ENCODE measurements at regions not wholly inside any gene's neighbourhood (a gene's known extent, or its start where the extent isn't known, plus 50 kb on each side); places are given as distances from the start of the nearest gene placed in this dataset.

DNA sequence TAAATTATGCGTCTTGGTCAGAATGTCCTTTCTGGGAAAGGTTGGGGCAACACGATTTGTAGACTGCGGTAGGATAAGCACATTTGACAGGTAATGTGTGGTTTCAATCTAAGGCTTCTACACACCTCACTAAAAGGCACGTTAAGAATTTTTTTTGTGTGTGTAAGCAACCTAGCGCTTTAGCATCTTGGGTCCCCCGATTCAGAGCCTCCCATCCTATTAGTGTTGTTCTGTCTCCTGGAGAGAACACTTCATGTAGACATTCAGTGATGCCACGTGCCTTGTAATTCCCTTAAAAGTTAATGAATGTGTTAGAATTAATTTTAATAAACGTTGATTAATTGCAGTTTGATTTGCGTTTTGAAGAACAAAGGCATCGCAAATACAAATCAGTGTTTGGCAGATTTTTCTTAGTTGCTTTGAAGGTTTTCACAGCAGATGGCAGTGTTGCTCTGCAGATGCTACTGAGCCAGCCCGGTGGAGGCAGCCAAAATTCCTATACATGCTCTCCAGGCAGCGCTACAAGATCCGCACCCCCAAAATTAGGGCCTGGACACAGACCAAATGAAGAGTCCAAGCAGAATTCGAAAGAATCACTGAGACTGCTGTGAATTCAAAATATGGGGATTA, 63.5 kb downstream of the OTOL1 start:
- DNase-seq (ENCODE audit: low read depth), result peak; percentile 49
- H3K4me3 ChIP-seq (ENCODE audit: low read depth, low read length), result no peak overlapping the region
- TF ChIP-seq, protein P1, sequence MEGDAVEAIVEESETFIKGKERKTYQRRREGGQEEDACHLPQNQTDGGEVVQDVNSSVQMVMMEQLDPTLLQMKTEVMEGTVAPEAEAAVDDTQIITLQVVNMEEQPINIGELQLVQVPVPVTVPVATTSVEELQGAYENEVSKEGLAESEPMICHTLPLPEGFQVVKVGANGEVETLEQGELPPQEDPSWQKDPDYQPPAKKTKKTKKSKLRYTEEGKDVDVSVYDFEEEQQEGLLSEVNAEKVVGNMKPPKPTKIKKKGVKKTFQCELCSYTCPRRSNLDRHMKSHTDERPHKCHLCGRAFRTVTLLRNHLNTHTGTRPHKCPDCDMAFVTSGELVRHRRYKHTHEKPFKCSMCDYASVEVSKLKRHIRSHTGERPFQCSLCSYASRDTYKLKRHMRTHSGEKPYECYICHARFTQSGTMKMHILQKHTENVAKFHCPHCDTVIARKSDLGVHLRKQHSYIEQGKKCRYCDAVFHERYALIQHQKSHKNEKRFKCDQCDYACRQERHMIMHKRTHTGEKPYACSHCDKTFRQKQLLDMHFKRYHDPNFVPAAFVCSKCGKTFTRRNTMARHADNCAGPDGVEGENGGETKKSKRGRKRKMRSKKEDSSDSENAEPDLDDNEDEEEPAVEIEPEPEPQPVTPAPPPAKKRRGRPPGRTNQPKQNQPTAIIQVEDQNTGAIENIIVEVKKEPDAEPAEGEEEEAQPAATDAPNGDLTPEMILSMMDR (IDR thresholded peaks at IDR 0.05; ENCODE audit: insufficient read depth, low read depth, low read length), result peak; percentile 63

DNA sequence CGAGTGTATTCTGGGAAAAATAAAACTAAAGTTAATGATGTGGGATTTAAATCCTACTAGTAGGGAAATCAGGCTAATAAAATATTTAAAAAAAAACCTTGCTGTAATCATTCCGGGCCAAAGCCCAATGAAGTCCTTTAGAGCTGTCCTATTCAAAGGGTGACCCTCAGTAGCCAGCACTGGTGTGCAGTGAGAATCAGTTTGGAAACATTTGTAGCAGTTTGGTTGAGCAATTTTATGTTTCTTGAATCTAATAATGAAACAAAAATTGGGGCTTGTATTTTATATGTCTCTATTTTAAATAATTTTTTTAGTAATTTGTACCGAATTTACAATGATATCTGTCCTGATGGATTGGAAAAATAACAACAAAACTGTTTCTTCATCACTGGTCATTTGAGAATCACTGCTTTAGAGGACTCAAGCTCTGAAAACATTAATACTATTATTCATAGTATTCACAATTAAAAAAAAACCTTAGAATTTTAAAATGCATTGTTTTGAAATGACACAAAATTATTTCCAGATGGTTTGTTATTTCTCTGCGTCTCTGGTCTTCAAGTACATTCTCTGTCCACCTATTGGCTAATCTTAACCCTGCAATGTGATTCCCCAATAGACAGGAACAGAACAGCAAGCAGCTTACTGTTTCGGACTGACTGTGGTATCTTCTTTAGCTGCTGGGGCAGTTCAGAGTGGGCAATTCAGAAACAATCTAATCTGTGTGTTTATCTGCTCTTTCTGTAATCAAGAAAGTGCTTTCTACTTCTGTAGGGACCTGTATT, 71.2 kb downstream of the OTOL1 start:
- TF ChIP-seq, protein P1 (IDR thresholded peaks at IDR 0.05; ENCODE audit: insufficient read depth, low read depth, low read length), result no peak
- no peak overlapping the region for H3K4me3 ChIP-seq (ENCODE audit: low read depth, low read length)

DNA sequence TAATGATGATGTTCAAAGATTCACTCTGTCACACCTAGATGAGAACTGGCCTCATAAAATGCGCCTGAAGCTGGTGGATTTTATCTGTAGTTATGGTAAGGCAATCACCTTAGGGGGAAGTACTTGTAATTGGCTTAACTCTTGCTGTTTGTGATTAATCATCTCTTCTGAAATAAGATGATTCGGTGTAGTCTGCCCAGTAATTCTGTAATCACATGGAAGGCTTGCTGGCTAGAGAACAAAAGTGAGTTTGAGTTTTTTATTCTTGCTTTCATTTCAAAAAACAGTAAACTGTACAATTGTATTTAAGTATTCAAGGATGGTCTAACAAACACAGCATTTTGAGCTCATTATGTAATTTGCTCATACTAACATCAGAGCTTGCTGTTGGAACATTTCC, 72.1 kb downstream of the OTOL1 start:
- DNase-seq (ENCODE audit: low read depth), result no peak
- no peak overlapping the region for H3K4me3 ChIP-seq (ENCODE audit: low read depth, low read length)
- TF ChIP-seq, protein P1 (IDR thresholded peaks at IDR 0.05; ENCODE audit: insufficient read depth, low read depth, low read length), result no peak

More for the DNA sequence above, 71.2 kb downstream of the OTOL1 start:
- DNase-seq (ENCODE audit: low read depth), result peak; percentile 70

DNA sequence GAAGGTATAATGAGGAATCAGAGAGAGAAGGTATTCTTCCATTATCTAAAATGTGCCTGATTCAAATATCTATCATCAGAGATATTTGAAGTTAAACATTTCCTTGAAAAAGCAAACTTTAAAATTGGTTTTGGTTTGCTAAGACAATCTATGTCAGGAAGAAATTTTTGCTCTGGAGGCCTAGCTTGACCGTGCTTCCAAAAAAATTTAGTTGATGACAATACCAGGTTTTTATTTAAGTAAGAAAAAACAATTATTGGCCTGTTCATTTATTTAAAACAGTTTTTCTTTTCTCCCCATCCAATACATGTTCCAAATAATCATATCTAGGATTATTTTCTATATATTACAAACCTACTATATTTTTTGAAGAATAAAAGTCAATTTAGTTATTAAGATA, 75.3 kb downstream of the OTOL1 start:
- TF ChIP-seq, protein P1 (IDR thresholded peaks at IDR 0.05; ENCODE audit: insufficient read depth, low read depth, low read length), result no peak
- H3K4me3 ChIP-seq (ENCODE audit: low read depth, low read length), result no peak overlapping the region
- no peak for DNase-seq (ENCODE audit: low read depth)

DNA sequence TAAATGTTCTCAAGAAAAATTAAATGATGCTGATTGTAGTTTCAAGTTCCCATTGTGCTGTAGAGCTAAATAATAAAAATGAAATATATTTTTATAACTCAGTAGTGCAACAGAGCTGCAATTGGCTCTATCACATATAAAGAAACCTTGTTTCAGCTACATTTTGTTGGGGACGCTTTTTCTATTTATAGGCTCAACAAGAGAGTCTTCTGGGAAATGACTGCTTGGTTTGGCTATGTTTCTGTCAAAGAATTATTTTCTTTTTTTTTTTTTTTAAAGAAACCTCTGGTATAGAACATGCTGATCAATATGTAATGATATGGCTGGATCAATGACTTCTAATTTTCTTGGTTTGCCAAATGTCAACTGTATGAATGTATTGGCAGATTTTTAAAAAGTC, 76.5 kb downstream of the OTOL1 start:
- TF ChIP-seq, protein P1 (IDR thresholded peaks at IDR 0.05; ENCODE audit: insufficient read depth, low read depth, low read length), result no peak
- DNase-seq (ENCODE audit: low read depth), result no peak
- no peak overlapping the region for H3K4me3 ChIP-seq (ENCODE audit: low read depth, low read length)

DNA sequence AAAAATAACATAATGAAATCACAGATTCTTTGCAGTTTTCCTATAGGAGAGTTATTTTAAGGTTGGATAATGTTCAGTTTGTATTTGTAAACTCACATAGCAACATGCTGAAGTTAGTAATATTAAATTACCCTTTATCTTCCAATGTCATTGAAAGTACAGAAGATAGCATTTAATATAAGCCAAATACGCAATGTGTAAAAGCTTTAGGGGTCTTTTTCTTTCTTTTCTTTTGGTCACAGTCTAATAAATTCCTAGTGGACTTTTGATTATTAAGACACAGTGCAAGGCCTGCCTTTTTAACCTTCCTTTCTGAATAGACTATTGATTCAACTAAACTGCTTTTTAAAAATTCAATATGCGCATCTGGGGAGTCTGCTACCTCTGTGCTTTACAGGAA, 79.3 kb downstream of the OTOL1 start:
- TF ChIP-seq, protein P1 (IDR thresholded peaks at IDR 0.05; ENCODE audit: insufficient read depth, low read depth, low read length), result no peak
- H3K4me3 ChIP-seq (ENCODE audit: low read depth, low read length), result no peak overlapping the region
- DNase-seq (ENCODE audit: low read depth), result no peak
